ENCODE measurements at regions not wholly inside any gene's neighbourhood (a gene's known extent, or its start where the extent isn't known, plus 50 kb on each side); places are given as distances from the start of the nearest gene placed in this dataset.

GRCh38 chr15:87312221-87312620 lies 944.3 kb downstream of the NTRK3 start:
- TF ChIP-seq POLR2A (IDR thresholded peaks at IDR 0.05; ENCODE audit: low read depth, low read length), result no peak
- TF ChIP-seq SPI1 (IDR thresholded peaks at IDR 0.05; ENCODE audit: low read depth, low read length), result no peak
- TF ChIP-seq TAF1 (IDR thresholded peaks at IDR 0.05; ENCODE audit: low read depth, low read length), result no peak
